ENCODE measurements at regions not wholly inside any gene's neighbourhood (a gene's known extent, or its start where the extent isn't known, plus 50 kb on each side); places are given as distances from the start of the nearest gene placed in this dataset.

DNA sequence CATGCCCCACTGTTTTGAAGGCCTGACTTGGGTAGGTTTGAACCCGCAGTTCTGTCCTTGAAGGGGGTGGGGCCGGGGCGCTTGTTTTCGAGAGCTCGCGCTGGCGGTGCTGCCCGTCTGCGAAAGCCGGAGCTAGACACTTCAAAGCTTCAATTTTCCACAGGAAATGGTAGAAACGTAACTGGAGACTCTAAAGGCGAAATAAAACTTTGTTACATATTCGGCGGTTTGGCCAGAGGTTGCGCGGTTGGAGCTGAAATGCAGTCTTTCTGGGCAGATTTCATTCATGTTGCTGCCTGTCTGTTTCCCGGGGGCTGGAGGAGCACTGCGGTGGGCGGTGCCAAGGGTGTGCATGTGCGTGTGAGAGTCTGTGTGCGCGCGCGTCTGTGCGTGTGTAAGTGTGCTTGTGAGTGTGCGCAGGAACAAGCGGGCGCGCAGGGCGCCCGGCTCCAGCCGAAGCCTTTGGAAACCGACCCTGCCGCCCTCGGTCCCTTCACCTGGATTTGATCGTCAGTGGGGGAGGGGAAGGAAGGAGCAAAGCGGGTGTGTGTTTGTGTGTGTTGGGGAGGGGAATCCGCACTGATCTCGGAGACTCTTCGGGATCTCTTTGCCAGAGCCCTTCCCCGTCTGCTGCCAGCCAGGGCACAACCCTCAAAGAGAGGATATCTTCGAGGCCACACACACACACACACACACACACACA is 227.7 kb upstream of the CRY1 start:
- no peaks in the 10 kb centered on the region for H3K27me3 ChIP-seq (ENCODE audit: control insufficient read depth, insufficient read depth)
- intact Hi-C loops (cut with DNase I) = no loop called here
- peak; percentile 15 to 64 (median 59) for DNase-seq
- no peak overlapping the region for H3K27ac ChIP-seq (ENCODE audit: low read length)
- no peak for ATAC-seq
- peak overlapping the region; percentile 59 for H3K4me3 ChIP-seq (ENCODE audit: low read length)
- peaks cover 2% of the 10 kb centered on the region for H3K4me1 ChIP-seq (ENCODE audit: control insufficient read depth, insufficient read depth, low read length)
- no peaks in the 10 kb centered on the region for H3K9me3 ChIP-seq (ENCODE audit: control insufficient read depth, low read length)
- WGBS = 1% methylated on average over 42 of the region's 42 CpGs

DNA sequence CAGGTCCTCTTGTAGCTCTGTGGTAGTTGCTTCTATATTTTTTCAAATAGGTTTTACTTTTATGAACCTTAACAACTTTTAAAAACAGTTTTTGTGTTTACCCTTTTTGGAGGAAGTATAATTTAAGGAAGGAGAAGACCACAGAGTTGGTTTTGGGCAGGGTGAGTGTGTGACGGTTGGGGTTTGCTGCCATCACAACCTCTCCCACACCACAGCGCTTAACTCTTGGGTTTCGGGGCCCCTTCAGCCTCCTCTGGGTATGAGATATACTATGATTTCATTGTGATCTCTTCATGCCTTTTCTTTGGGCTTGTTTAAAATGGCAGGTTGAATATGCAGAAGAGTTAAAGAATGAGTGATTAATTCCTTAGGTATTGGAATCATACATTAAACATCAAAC is 228.7 kb upstream of the CRY1 start:
- Histone ChIP-seq H3K27me3 (ENCODE audit: control insufficient read depth, insufficient read depth) (no peaks in the 10 kb centered on the region), H3K9me3 (ENCODE audit: control insufficient read depth, low read length) (no peaks in the 10 kb centered on the region), H3K27ac (ENCODE audit: low read length) (no peak overlapping the region), H3K4me3 (ENCODE audit: low read length) (no peak overlapping the region), H3K4me1 (ENCODE audit: control insufficient read depth, insufficient read depth, low read length) (peaks cover 2% of the 10 kb centered on the region)
- no peak for DNase-seq
- no peak for ATAC-seq
- WGBS = 68% methylated on average over 3 of the region's 3 CpGs
- intact Hi-C loops (cut with DNase I) = no loop called here

DNA sequence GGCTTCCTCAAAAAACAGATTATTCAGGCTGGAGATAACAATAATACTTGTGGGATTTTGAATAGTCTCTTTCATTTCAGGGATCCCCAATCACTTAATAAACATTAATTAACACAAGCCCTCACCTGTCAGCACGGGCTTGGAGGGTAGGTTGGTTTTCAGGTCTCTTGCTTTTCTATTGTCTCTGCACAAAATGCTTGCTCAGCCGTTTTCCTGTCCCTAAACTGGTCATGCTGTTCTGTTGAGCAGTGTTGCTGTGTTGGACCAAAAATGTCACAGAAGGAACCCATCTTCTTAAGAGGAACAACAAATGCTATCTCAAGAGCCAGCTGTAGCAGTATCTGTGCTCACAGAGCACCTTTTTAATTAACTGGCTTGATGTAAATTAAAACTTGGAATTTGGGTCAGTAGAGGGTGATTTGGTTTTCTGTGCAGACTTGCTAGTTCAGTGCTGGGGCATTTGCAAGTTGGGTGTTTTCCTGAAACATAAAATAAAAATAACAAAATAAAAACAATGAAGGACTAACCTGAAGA is 231.8 kb upstream of the CRY1 start:
- DNase-seq (no peak), ATAC-seq (no peak)
- Histone ChIP-seq H3K27me3 (ENCODE audit: control insufficient read depth, insufficient read depth) (no peaks in the 10 kb centered on the region), H3K9me3 (ENCODE audit: control insufficient read depth, low read length) (no peaks in the 10 kb centered on the region), H3K27ac (ENCODE audit: low read length) (no peak overlapping the region), H3K4me1 (ENCODE audit: control insufficient read depth, insufficient read depth, low read length) (peaks cover 2% of the 10 kb centered on the region), H3K4me3 (ENCODE audit: low read length) (no peak overlapping the region)
- 55% methylated on average over 2 of the region's 2 CpGs for WGBS
- intact Hi-C loops (cut with DNase I) = no loop called here

DNA sequence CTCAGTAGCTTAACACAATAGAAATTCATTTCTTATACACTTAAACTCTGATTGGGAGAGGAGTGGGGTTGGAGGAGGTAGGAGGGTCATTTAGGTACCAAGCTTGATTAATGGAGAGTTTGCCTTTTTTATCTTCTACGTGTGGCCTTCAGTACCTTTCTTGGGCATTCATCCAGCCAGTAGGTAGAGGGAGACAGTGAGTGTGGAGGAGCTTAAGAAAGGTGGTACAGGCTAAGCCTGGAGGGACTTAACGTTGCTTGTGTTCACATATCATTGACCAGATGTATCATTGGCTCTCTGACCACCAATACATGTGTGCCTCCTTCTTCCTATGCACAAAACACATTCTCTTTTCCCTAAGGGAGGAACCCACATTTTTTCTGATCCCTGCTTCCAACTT is 232.9 kb upstream of the CRY1 start:
- DNase-seq (no peak), ATAC-seq (no peak)
- H3K9me3 ChIP-seq (ENCODE audit: control insufficient read depth, low read length) = no peaks in the 10 kb centered on the region
- 63% methylated on average over 2 of the region's 2 CpGs for WGBS
- no peak overlapping the region for H3K27ac ChIP-seq (ENCODE audit: low read length)
- intact Hi-C loops (cut with DNase I) = no loop called here
- no peak overlapping the region for H3K4me3 ChIP-seq (ENCODE audit: low read length)
- no peaks in the 10 kb centered on the region for H3K27me3 ChIP-seq (ENCODE audit: control insufficient read depth, insufficient read depth)
- H3K4me1 ChIP-seq (ENCODE audit: control insufficient read depth, insufficient read depth, low read length) = no peaks in the 10 kb centered on the region

DNA sequence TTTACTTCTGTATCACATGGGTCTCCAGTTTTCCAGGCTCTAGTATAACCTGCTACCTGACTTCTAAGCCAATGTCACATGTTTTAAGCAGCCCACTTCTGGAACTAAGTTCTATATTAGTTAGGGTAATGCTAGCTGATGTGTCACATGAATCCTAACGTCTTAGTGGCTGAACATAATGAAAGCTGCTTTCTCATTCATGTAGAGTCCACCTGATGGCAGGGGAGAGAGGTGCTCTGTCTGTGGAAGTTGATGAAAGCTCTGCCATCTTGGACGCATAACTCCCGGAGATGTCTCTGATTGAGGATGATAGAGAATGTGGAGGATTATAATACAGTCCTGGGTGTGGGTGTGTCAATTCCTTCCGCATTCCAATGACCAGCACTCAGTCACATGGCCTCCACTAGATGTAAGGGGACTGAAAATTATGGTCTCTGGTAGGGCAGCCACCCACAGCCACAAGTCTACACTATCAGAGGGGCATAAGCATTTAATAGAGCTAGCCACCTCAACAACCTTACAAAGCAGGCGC is 234.4 kb upstream of the CRY1 start:
- DNase-seq = no peak
- Histone ChIP-seq H3K4me3 (ENCODE audit: low read length) (no peak overlapping the region), H3K27me3 (ENCODE audit: control insufficient read depth, insufficient read depth) (no peaks in the 10 kb centered on the region), H3K27ac (ENCODE audit: low read length) (no peak overlapping the region), H3K9me3 (ENCODE audit: control insufficient read depth, low read length) (no peaks in the 10 kb centered on the region), H3K4me1 (ENCODE audit: control insufficient read depth, insufficient read depth, low read length) (no peaks in the 10 kb centered on the region)
- ATAC-seq = no peak
- 71% methylated on average over 5 of the region's 5 CpGs for WGBS
- intact Hi-C loops (cut with DNase I) = no loop called here

DNA sequence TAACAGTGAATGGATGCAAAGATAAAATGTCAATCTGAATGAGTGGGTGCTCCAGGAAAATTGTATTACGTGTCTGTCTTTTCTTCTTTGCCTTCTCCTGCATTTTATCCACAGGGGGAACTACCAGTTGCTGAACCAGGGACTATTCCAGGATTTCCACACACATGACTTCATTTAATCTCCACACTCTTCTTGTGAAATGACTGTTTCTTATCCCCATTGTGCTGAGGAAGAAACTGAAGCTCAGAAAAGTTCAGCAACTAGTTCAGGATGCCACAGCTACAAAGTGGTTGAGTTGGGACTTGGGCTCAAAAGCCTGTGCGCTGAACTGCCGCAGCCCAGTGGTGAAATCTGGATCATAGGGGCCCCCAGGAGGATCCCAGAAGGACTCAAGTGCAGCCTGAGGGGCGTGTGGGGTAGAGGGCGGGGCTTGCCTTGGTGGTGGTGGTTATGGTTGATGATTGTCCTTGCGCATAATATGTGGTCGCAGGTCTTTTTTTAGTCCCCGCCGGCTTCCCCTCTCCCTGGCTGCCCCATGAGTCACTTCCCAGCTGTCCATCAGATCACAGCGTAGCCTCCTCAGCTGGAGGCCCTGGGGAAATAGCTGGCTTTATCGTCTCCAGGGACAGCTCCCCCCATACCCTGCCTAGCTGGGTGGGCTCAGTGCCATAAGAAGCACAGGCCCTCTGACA is 235.2 kb upstream of the CRY1 start:
- Histone ChIP-seq H3K4me1 (ENCODE audit: control insufficient read depth, insufficient read depth, low read length) (no peaks in the 10 kb centered on the region), H3K4me3 (ENCODE audit: low read length) (no peak overlapping the region), H3K9me3 (ENCODE audit: control insufficient read depth, low read length) (no peaks in the 10 kb centered on the region), H3K27me3 (ENCODE audit: control insufficient read depth, insufficient read depth) (no peaks in the 10 kb centered on the region), H3K27ac (ENCODE audit: low read length) (no peak overlapping the region)
- 34% methylated on average over 11 of the region's 11 CpGs for WGBS
- ATAC-seq (no peak), DNase-seq (peak in 2 of 3 donors; percentile 11 to 56)
- intact Hi-C loops (cut with DNase I) = no loop called here

DNA sequence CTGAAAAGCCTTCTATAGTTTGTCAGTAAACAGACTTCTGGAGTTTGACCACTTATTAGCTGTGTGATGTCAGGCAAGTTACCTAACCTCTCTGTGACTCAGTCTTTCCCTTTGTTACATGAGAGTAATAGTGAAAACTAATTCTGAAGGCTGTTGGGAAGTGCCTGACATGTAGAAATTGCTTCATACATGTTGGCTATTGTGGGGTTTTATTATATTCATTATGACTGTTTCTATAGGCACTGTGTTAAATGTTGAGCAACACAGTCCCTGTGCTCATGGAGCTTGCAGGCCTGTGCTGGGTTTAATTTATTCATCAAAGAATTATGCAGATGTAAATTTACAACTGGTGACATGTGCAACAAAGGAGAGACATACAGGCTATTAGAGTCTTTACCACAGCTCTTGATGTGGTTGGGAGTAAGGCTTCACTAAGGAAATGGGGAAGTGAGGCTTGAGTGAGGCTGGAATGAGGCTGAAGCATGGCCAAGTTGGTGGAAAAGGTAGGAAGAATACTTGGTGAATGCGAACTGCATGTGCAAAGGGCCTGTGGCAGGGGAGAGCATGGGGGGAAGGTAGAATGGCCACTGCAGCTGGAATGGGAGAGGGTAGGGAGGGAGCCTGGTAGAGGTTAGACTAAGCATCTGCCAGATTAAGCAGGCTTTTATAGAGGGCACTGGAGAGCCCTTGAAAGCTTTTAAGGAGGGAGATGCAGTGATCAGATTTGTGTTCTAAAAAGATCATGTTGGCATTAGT is 236.4 kb upstream of the CRY1 start:
- Histone ChIP-seq H3K27ac (ENCODE audit: low read length) (no peak overlapping the region), H3K4me1 (ENCODE audit: control insufficient read depth, insufficient read depth, low read length) (no peaks in the 10 kb centered on the region), H3K27me3 (ENCODE audit: control insufficient read depth, insufficient read depth) (no peaks in the 10 kb centered on the region), H3K4me3 (ENCODE audit: low read length) (no peak overlapping the region), H3K9me3 (ENCODE audit: control insufficient read depth, low read length) (no peaks in the 10 kb centered on the region)
- no peak for ATAC-seq
- DNase-seq = no peak
- intact Hi-C loops (cut with DNase I) = no loop called here
- WGBS = 94% methylated on average over 1 of the region's 1 CpG

DNA sequence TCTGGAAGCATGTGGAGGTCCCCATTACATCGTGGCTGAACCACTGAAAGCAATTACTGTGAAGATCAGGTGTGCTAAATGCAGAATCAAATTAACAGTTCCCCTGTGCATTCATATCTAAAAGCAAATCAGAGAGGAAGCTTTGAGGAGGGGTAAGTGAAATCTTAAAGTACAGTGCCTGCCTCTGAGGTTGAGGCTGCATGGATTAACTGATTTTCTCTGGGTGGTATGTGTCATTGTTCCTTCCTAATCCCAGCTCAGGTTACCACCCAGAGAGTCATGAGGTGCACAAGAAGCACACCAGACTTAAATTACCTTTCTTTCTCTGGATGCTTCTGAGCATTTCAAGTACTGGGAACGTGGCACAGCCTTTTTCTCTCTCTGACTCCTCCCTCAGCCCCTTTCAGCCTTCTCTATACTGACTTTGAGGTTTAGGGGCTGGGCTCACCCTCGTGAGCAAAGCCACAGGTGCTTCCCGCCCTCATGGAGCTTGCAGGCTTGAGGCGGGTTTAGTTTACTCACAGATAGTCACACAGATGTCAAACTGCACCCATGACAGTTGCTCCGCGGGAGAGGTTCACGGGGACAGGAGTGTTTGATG is 237.6 kb upstream of the CRY1 start:
- Histone ChIP-seq H3K4me1 (ENCODE audit: control insufficient read depth, insufficient read depth, low read length) (no peaks in the 10 kb centered on the region), H3K4me3 (ENCODE audit: low read length) (no peak overlapping the region), H3K27ac (ENCODE audit: low read length) (no peak overlapping the region), H3K9me3 (ENCODE audit: control insufficient read depth, low read length) (no peaks in the 10 kb centered on the region), H3K27me3 (ENCODE audit: control insufficient read depth, insufficient read depth) (no peaks in the 10 kb centered on the region)
- intact Hi-C loops (cut with DNase I) = no loop called here
- DNase-seq (no peak), ATAC-seq (no peak)
- WGBS = 56% methylated on average over 8 of the region's 8 CpGs

DNA sequence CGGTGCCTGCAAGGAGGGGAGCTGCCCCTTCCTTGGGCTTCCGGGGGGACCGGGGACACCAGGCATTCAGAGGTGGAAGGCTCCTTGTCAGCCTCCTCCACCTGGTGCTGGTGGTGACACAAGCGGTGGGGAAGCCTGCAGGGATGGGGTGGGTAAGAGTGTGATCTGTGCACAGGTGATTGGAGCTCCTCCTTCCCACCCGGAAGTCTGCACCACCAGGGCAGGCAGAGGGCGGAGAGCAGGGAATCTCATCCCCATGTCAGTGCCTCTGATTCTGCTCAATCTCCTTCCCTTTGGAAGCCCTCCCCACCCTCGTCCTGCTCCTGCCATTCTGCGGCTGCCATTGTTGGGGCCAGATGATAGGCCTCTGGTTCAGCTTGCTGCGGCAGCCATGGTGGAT is 238.1 kb upstream of the CRY1 start:
- ATAC-seq (no peak), DNase-seq (no peak)
- H3K27ac ChIP-seq (ENCODE audit: low read length) = no peak overlapping the region
- no peaks in the 10 kb centered on the region for H3K9me3 ChIP-seq (ENCODE audit: control insufficient read depth, low read length)
- no peaks in the 10 kb centered on the region for H3K27me3 ChIP-seq (ENCODE audit: control insufficient read depth, insufficient read depth)
- 76% methylated on average over 9 of the region's 9 CpGs for WGBS
- H3K4me3 ChIP-seq (ENCODE audit: low read length) = no peak overlapping the region
- intact Hi-C loops (cut with DNase I) = no loop called here
- H3K4me1 ChIP-seq (ENCODE audit: control insufficient read depth, insufficient read depth, low read length) = no peaks in the 10 kb centered on the region

DNA sequence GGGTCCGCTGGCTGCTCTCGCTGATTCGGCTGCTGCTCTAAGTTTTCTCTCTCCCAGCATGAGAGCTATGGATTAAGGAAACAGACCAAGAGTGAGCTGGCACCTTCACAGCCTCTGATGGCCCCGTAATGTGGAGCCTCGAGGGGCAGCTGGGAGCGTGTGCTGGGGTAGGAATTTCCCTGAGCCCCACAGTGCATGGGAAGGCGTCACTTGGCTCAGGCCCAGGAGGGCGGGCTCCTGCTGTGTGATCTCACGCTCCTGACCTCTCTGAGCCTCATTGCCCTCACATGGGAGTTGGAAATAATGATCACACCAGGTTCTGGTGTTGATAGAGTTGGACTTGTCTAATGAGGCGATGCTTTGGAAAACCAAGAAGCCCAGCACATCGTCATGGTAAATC is 238.6 kb upstream of the CRY1 start:
- DNase-seq (no peak), ATAC-seq (no peak)
- no peak overlapping the region for H3K4me3 ChIP-seq (ENCODE audit: low read length)
- intact Hi-C loops (cut with DNase I) = no loop called here
- H3K4me1 ChIP-seq (ENCODE audit: control insufficient read depth, insufficient read depth, low read length) = no peaks in the 10 kb centered on the region
- H3K9me3 ChIP-seq (ENCODE audit: control insufficient read depth, low read length) = no peaks in the 10 kb centered on the region
- no peaks in the 10 kb centered on the region for H3K27me3 ChIP-seq (ENCODE audit: control insufficient read depth, insufficient read depth)
- no peak overlapping the region for H3K27ac ChIP-seq (ENCODE audit: low read length)
- 57% methylated on average over 11 of the region's 11 CpGs for WGBS

DNA sequence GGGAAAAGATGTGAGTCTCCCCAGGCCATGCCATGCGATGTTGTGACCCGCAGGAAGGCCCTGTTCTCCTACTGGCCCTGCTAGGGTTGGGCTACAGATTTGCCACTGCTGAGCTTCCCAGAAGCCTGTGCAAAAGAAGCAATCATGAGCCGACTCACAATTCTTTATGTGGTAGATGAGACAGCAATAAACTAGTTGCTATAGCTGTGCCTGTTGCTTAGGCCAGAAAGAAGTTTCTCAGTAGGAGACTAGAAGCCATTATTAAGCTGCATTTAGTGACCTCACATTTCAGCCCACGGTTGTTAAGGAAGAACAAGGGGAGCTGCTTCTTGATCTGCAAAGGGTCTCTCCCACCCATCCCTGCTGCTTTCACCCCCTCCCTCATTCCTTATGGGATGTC is 239.4 kb upstream of the CRY1 start:
- H3K9me3 ChIP-seq (ENCODE audit: control insufficient read depth, low read length) = no peaks in the 10 kb centered on the region
- DNase-seq (no peak), ATAC-seq (no peak)
- WGBS = 82% methylated on average over 4 of the region's 4 CpGs
- no peak overlapping the region for H3K27ac ChIP-seq (ENCODE audit: low read length)
- H3K4me1 ChIP-seq (ENCODE audit: control insufficient read depth, insufficient read depth, low read length) = no peaks in the 10 kb centered on the region
- H3K27me3 ChIP-seq (ENCODE audit: control insufficient read depth, insufficient read depth) = no peaks in the 10 kb centered on the region
- no peak overlapping the region for H3K4me3 ChIP-seq (ENCODE audit: low read length)
- intact Hi-C loops (cut with DNase I) = no loop called here
